PC-3 (cell line): ENCODE measurements at regions not wholly inside any gene's neighbourhood (a gene's known extent, or its start where the extent isn't known, plus 50 kb on each side); places are given as distances from the start of the nearest gene placed in this dataset.

Source experiments
- CTCF ChIP-seq: fragments of 300-600 bp; sonication (generic); conservative IDR thresholded peaks from 2 replicates; pipeline ENCODE4 v1.5.1; 2017; ENCODE audit warnings: antibody characterized with exemption, low read depth, mild to moderate bottlenecking, low read length
- EZH2 ChIP-seq: fragments of 300-600 bp; sonication (generic); IDR thresholded peaks from one replicate; pipeline ENCODE4 v1.6.1; 2017; ENCODE audit warnings: antibody characterized with exemption, mild to moderate bottlenecking, low read length; ENCODE audit not compliant: unreplicated experiment
- EZH2phosphoT487 ChIP-seq: fragments of 300-600 bp; sonication (generic); IDR thresholded peaks from 2 replicates; pipeline ENCODE4 v1.6.1; 2018; ENCODE audit warnings: mild to moderate bottlenecking, antibody characterized with exemption, low read length, borderline replicate concordance

GRCh38 chr14:82886670-82887069 is 1353.0 kb upstream of the SEL1L start:
- TF ChIP-seq CTCF (no peak), EZH2phosphoT487 (no peak), EZH2 (no peak)
